Body of pancreas (tissue), 4 donors: ENCODE measurements at regions not wholly inside any gene's neighbourhood (a gene's known extent, or its start where the extent isn't known, plus 50 kb on each side); places are given as distances from the start of the nearest gene placed in this dataset.
"Not testable (repeated sequence)": the region's sequence is repeated elsewhere in the genome, so short reads cannot be mapped to it uniquely, and the experiment has no call there.

Experiments used
- ATAC-seq: fragments of 150-250 bp; one replicate; pipeline ENCODE4 v1.9.1; 2016
- DNase-seq, 4 donors: peaks; one replicate each; pipeline ENCODE4 v3.0.0-alpha.2; 2019
- H3K27ac ChIP-seq, 4 donors: fragments of 200-600 bp; sonication (generic); 1 replicate in 3 of 4; 2 replicates in 1 of 4; pipeline versions ENCODE4 v1.5.1 to v1.6.1; 2016 to 2019; ENCODE audit warnings: mild to moderate bottlenecking in 1 of 4, mixed read lengths in 1 of 4, moderate library complexity in 1 of 4
- H3K27me3 ChIP-seq, 2 donors: fragments of 200-600 bp; sonication (generic); one replicate each; pipeline ENCODE4 v1.6.0; 2016; ENCODE audit warnings: mild to moderate bottlenecking in 1 of 2
- H3K36me3 ChIP-seq, 2 donors: fragments of 200-600 bp; sonication (generic); replicated peaks in 1 of 2; 2 replicates each; pipeline ENCODE4 v1.5.1; 2016; ENCODE audit warnings: low read depth in 2 of 2; ENCODE audit not compliant: insufficient read depth in 1 of 2
- H3K4me1 ChIP-seq: fragments of 200-600 bp; sonication (generic); one replicate; pipeline ENCODE4 v1.6.0; 2016
- H3K4me3 ChIP-seq, 2 donors: fragments of 200-600 bp; sonication (generic); 1 replicate in 1 of 2; 2 replicates in 1 of 2; pipeline ENCODE4 v1.5.1; 2016 to 2019
- H3K9me3 ChIP-seq, 3 donors: fragments of 200-600 bp; sonication (generic); 1 replicate in 2 of 3; 2 replicates in 1 of 3; pipeline ENCODE4 v1.5.1; 2016
- POLR2A ChIP-seq, 3 donors: fragments of 450-650 bp; IDR thresholded peaks; one replicate each; pipeline ENCODE4 v1.6.1; 2016; ENCODE audit warnings: antibody characterized with exemption in 3 of 3, mild to moderate bottlenecking in 2 of 3
- WGBS, 2 donors: methylation state at CpG; one replicate each; pipeline ENCODE4 v1.1.5; 2017; 5-methylcytosine and 5-hydroxymethylcytosine counted together
- intact Hi-C: fragments of 100-400 bp; cut with DNase I; formaldehyde crosslinking; loops from one replicate; pipeline ENCODE4 v1.15.1; 2023
- TF ChIP-seq, protein P1 (sequence below), 7 experiments: fragments of 450-650 bp in 4 of 7; fragments of 200-600 bp in 3 of 7; sonication (generic) in 3 of 7; IDR thresholded peaks; one replicate each; pipeline ENCODE4 v1.5.1; 2016 to 2019; ENCODE audit warnings: antibody characterized with exemption in 7 of 7

DNA sequence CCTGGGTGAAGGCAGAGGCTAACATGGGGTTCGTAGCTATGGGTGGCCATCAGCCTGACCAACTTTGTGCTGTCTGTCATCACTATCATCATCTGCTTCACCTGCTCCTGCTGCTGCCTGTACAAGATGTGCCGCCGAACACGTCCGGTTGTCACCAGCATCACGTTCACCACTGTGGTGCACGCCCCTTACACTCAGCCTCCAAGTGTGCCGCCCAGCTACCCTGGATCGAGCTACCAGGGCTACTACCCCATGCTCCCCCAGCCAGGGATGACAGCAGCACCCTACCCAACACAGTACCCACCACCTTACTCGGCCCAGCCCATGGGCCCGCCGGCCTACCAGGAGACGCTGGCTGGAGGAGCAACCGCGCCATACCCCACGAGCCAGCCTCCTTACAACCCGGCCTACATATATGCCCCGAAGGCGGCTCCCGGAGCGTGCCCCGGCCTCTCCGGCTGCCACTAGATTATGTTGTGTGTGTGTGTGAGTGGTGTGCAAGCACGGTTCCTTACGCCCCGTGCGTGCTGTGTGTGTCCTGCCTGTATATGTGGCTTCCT, 213.4 kb upstream of the XIST start:
- H3K9me3 ChIP-seq, result no peaks in the 10 kb centered on the region
- H3K36me3 ChIP-seq, result no peaks in the 10 kb centered on the region
- no peak overlapping the region for H3K4me3 ChIP-seq
- intact Hi-C loops, result no loop called here
- 93 to 96% methylated on average over 9 to 17 of the region's 27 CpGs for WGBS, 2 donors
- TF ChIP-seq, protein P1, sequence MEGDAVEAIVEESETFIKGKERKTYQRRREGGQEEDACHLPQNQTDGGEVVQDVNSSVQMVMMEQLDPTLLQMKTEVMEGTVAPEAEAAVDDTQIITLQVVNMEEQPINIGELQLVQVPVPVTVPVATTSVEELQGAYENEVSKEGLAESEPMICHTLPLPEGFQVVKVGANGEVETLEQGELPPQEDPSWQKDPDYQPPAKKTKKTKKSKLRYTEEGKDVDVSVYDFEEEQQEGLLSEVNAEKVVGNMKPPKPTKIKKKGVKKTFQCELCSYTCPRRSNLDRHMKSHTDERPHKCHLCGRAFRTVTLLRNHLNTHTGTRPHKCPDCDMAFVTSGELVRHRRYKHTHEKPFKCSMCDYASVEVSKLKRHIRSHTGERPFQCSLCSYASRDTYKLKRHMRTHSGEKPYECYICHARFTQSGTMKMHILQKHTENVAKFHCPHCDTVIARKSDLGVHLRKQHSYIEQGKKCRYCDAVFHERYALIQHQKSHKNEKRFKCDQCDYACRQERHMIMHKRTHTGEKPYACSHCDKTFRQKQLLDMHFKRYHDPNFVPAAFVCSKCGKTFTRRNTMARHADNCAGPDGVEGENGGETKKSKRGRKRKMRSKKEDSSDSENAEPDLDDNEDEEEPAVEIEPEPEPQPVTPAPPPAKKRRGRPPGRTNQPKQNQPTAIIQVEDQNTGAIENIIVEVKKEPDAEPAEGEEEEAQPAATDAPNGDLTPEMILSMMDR (IDR thresholded peaks at IDR 0.05), result no peak
- TF ChIP-seq POLR2A (IDR thresholded peaks at IDR 0.05), result no peak
- DNase-seq (no peak), ATAC-seq (no peak)
- H3K27me3 ChIP-seq, result no peaks in the 10 kb centered on the region
- H3K4me1 ChIP-seq, result no peaks in the 10 kb centered on the region
- H3K27ac ChIP-seq, result no peak overlapping the region

DNA sequence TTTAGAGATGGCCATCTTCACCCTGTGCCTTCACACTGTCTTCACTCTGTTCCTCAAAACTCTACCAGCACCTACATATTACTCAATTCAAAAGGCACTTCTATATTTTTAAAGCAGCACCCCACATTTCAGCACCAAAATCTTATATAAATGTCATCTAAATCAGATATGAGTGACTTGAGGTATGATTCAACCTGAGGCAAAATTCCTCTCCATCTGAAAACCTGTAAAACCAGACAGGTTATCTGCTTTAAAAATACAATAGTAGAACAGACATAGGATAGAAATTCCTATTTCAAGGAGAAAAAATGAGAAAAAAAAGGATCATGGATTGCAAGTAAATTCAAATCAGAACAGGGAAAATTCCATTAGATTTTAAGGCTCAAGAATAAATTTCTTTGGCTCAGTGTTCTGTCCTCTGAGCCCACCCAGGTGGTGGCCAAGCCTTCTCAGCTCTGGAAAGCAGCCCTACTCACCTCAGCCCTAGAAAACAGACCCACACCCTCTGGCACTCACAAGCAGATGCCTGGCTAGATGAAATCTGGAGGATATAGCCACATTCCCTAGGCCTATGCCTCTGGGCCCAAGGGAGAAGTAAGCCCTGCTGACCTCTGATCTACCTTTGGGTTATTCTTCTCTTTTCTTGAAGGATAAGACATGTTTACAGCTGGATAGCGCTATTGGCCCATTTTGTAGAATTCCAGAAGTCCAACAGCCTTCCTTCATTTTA, 211.1 kb upstream of the XIST start:
- WGBS, 2 donors, result 94 to 100% methylated on average over 1 of the region's 1 CpG

DNA sequence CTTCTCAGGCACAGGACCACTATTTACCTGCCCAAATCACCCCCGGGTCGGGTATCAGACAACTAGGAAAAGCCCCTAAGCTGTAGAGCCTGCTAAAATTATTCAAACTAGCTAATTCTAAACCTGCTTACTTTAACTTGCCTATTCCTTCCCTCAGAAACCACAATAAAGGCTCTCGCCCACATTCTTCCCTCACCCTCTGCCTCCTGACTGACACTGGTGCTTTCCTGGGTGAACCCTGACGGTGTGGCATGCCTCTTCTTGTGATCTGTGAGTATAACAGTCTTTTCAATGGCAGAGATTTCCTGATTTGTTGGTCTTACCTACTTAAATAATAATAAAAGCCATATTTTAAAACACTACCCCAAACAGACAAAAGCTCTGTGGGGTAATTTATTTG, 209.4 kb upstream of the XIST start:
- Histone ChIP-seq H3K27me3 (no peaks in the 10 kb centered on the region), H3K4me1 (no peaks in the 10 kb centered on the region), H3K9me3 (no peaks in the 10 kb centered on the region), H3K36me3 (no peaks in the 10 kb centered on the region), H3K27ac (no peak overlapping the region), H3K4me3 (no peak overlapping the region)
- 68 to 74% methylated on average over 4 of the region's 4 CpGs for WGBS, 2 donors
- intact Hi-C loops, result no loop called here
- TF ChIP-seq, protein P1 (IDR thresholded peaks at IDR 0.05), result no peak
- DNase-seq (no peak), ATAC-seq (no peak)

More for the DNA sequence above, 211.1 kb upstream of the XIST start:
- Histone ChIP-seq H3K27me3 (no peaks in the 10 kb centered on the region), H3K27ac (no peak overlapping the region), H3K4me1 (no peaks in the 10 kb centered on the region), H3K4me3 (no peak overlapping the region), H3K36me3 (no peaks in the 10 kb centered on the region), H3K9me3 (no peaks in the 10 kb centered on the region)
- DNase-seq, result no peak
- no peak for ATAC-seq
- no peak for TF ChIP-seq POLR2A (IDR thresholded peaks at IDR 0.05)
- TF ChIP-seq, protein P1 (IDR thresholded peaks at IDR 0.05), result no peak
- intact Hi-C loops, result no loop called here

DNA sequence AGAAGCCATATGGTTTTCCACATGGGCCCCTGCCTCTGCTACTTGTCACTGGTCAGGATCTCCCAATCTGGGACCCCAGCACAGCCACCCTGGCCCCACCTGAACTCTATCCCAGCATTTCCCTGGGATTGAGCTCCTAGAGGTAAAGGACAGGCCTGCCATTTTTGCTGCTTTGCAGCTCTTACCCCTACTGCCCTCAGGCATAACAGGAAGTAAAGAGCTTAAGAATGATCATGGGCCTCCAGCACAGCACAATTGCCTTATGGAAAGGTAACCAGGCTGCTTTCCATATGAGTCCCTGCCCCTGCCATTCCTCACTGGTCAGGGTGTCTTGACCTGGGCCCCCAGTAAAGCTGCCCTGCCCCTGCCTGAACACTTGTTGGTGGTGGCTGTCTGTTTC, 196.6 kb upstream of the XIST start:
- ATAC-seq, result no peak
- intact Hi-C loops, result no loop called here
- H3K27ac ChIP-seq, result no peak overlapping the region

DNA sequence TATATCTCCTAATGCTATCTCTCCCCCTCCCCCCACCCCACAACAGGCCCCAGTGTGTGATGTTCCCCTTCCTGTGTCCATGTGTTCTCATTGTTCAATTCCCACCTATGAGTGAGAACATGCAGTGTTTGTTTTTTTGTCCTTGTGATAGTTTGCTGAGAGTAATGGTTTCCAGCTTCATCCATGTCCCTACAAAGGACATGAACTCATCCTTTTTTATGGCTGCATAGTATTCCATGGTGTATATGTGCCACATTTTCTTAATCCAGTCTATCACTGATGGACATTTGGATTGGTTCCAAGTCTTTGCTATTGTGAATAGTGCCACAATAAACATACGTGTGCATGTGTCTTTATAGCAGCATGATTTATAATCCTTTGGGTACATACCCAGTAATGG, 181.6 kb upstream of the XIST start:
- H3K27me3 ChIP-seq, H3K4me1 ChIP-seq, H3K27ac ChIP-seq, DNase-seq, H3K9me3 ChIP-seq, intact Hi-C loops, H3K36me3 ChIP-seq, H3K4me3 ChIP-seq, ATAC-seq: not testable (repeated sequence)
- no CpG with 5 or more reads among the region's 1 CpG for WGBS, 2 donors

More for the DNA sequence above, 196.6 kb upstream of the XIST start:
- TF ChIP-seq, protein P1 (IDR thresholded peaks at IDR 0.05), result no peak
- no peak for TF ChIP-seq POLR2A (IDR thresholded peaks at IDR 0.05)
- Histone ChIP-seq H3K36me3 (no peaks in the 10 kb centered on the region), H3K9me3 (no peaks in the 10 kb centered on the region), H3K4me1 (no peaks in the 10 kb centered on the region), H3K4me3 (no peak overlapping the region), H3K27me3 (no peaks in the 10 kb centered on the region)
- no peak for DNase-seq

DNA sequence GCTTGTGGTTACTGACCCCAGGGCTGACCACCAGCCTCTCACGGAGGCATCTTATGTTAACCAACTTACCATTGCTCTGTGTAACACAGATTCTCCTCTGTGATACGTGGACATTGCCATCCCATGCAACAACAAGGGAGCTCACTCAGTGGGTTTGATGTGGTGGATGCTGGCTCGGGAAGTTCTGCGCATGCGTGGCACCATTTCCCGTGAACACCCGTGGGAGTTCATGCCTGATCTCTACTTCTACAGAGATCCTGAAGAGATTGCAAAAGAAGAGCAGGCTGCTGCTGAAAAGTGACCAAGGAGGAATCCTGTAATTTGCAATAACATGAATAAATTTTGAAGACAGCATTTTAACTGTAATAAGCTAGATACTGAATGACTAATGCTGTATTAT, 179.0 kb upstream of the XIST start:
- intact Hi-C loops, H3K9me3 ChIP-seq, H3K4me3 ChIP-seq, ATAC-seq, DNase-seq, H3K36me3 ChIP-seq, H3K4me1 ChIP-seq, H3K27ac ChIP-seq, H3K27me3 ChIP-seq: not testable (repeated sequence)
- 93 to 96% methylated on average over 7 of the region's 7 CpGs for WGBS, 2 donors

DNA sequence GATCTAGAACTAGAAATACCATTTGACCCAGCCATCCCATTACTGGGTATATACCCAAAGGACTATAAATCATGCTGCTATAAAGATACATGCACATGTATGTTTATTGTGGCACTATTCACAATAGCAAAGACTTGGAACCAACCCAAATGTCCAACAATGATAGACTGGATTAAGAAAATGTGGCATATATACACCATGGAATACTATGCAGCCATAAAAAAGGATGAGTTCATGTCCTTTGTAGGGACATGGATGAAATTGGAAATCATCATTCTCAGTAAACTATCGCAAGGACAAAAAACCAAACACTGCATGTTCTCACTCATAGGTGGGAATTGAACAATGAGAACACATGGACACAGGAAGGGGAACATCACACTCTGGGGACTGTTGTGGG, 178.3 kb upstream of the XIST start:
- H3K9me3 ChIP-seq, H3K4me3 ChIP-seq, H3K36me3 ChIP-seq, H3K4me1 ChIP-seq, ATAC-seq, intact Hi-C loops, H3K27me3 ChIP-seq, H3K27ac ChIP-seq, DNase-seq: not testable (repeated sequence)
- no CpG with 5 or more reads among the region's 1 CpG for WGBS, 2 donors

DNA sequence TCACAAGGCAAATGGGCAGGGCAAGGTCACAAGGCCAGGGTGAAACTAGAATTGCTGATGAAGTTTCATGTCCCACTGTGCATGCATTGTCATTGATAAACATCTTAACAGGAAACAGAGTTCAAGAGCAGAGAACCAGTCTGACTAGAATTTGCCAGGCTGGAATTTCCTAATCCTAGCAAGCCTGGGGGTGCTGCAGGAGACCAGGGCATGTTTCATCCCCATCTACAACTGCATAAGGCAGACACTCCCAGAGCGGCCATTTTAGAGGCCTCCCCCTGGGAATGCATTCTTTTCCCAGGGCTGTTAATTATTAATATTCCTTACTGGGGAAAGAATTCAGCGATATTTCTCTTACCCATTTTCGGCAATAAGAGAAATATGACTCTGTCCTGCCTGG, 172.6 kb upstream of the XIST start:
- H3K36me3 ChIP-seq, DNase-seq, H3K27me3 ChIP-seq, H3K4me3 ChIP-seq, ATAC-seq, H3K4me1 ChIP-seq, intact Hi-C loops, H3K9me3 ChIP-seq, H3K27ac ChIP-seq: not testable (repeated sequence)
- WGBS, 2 donors, result 90 to 94% methylated on average over 2 to 3 of the region's 3 CpGs
